CD4-positive, alpha-beta T cell treated with Interferon alpha-2 for 1 hour (primary cell): ENCODE measurements at regions not wholly inside any gene's neighbourhood (a gene's known extent, or its start where the extent isn't known, plus 50 kb on each side); places are given as distances from the start of the nearest gene placed in this dataset.
"Not testable (repeated sequence)": the region's sequence is repeated elsewhere in the genome, so short reads cannot be mapped to it uniquely, and the experiment has no call there.

ENCODE experiments used
- DNase-seq, 2 donors: peaks; one replicate each; pipeline ENCODE4 v3.0.0-alpha.2; 2020 to 2022

- no peak for DNase-seq
Observed at GRCh38 chr13:80677227-80677626, 336.3 kb upstream of the SPRY2 start.

- DNase-seq: not testable (repeated sequence)
Observed at GRCh38 chr13:80675442-80675841, 334.5 kb upstream of the SPRY2 start.

- no peak for DNase-seq
Observed at GRCh38 chr13:80671773-80672172, 330.8 kb upstream of the SPRY2 start.

- DNase-seq: no peak
Observed at GRCh38 chr13:80669112-80669511, 328.2 kb upstream of the SPRY2 start.

- DNase-seq: no peak
Observed at GRCh38 chr13:80668452-80668851, 327.5 kb upstream of the SPRY2 start.

- no peak for DNase-seq
Observed at GRCh38 chr13:80666782-80667552, 326.0 kb upstream of the SPRY2 start.

- DNase-seq: no peak
Observed at GRCh38 chr13:80665792-80666333, 324.9 kb upstream of the SPRY2 start.

GRCh38 chr13:80664950-80665349 is 324.0 kb upstream of the SPRY2 start:
- DNase-seq: no peak

- no peak for DNase-seq
Observed at GRCh38 chr13:80663788-80664187, 322.9 kb upstream of the SPRY2 start.

GRCh38 chr13:80658705-80659104 is 317.8 kb upstream of the SPRY2 start:
- no peak for DNase-seq

- DNase-seq: no peak
Observed at GRCh38 chr13:80656512-80656904, 315.6 kb upstream of the SPRY2 start.

GRCh38 chr13:80655778-80656511 is 315.0 kb upstream of the SPRY2 start:
- no peak for DNase-seq

GRCh38 chr13:80654638-80655249 is 313.8 kb upstream of the SPRY2 start:
- DNase-seq: no peak

GRCh38 chr13:80649274-80649673 is 308.3 kb upstream of the SPRY2 start:
- DNase-seq: no peak

- no peak for DNase-seq
Observed at GRCh38 chr13:80642641-80643040, 301.7 kb upstream of the SPRY2 start.

GRCh38 chr13:80633251-80633650 is 292.3 kb upstream of the SPRY2 start:
- no peak for DNase-seq

GRCh38 chr13:80630685-80631121 is 289.8 kb upstream of the SPRY2 start:
- DNase-seq: no peak

GRCh38 chr13:80618781-80619180 is 277.9 kb upstream of the SPRY2 start:
- no peak for DNase-seq

GRCh38 chr13:80612804-80613203 is 271.9 kb upstream of the SPRY2 start:
- DNase-seq: no peak

GRCh38 chr13:80611310-80611709 is 270.4 kb upstream of the SPRY2 start:
- no peak for DNase-seq

GRCh38 chr13:80605716-80606115 is 264.8 kb upstream of the SPRY2 start:
- no peak for DNase-seq

GRCh38 chr13:80605011-80605410 is 264.1 kb upstream of the SPRY2 start:
- no peak for DNase-seq

- no peak for DNase-seq
Observed at GRCh38 chr13:80604098-80604497, 263.2 kb upstream of the SPRY2 start.

GRCh38 chr13:80603351-80603750 is 262.4 kb upstream of the SPRY2 start:
- DNase-seq: no peak
